OCI-LY7 (cell line): ENCODE measurements at regions not wholly inside any gene's neighbourhood (a gene's known extent, or its start where the extent isn't known, plus 50 kb on each side); places are given as distances from the start of the nearest gene placed in this dataset.

Experiments
- BruUV-seq: library from RNA; stranded (reverse); fragments of 400-500 nt; replicated peaks from 2 replicates; lab custom pipeline; 2021; lab: Mats Ljungman, UMichigan
- CTCF ChIA-PET: fragments of 300-600 bp; sonication (Branson Sonifier 250); formaldehyde crosslinking; loops from one replicate; lab custom pipeline; 2022; ENCODE audit warnings: antibody characterized with exemption; ENCODE audit not compliant: unreplicated experiment; lab: Charles Lee
- POLR2A ChIA-PET: fragments of 300-600 bp; sonication (Branson Sonifier 250); formaldehyde crosslinking; loops from one replicate; lab custom pipeline; 2022; ENCODE audit warnings: antibody characterized with exemption; lab: Charles Lee
- DNase-seq: peaks from one replicate; pipeline ENCODE4 v3.0.0-alpha.2; 2015; ENCODE audit warnings: low spot score
- H2AFZ ChIP-seq: fragments of 200-600 bp; sonication (generic), shearing (Covaris generic); 2 replicates; pipeline ENCODE4 v1.6.1; 2014; ENCODE audit warnings: mild to moderate bottlenecking, antibody characterized with exemption, low read length, moderate library complexity
- H3K27ac ChIP-seq: fragments of 200-600 bp; sonication (generic); 2 replicates; pipeline ENCODE4 v1.5.1; 2014; ENCODE audit warnings: mixed run types, low read depth, mild to moderate bottlenecking, moderate library complexity, low read length, inconsistent platforms; ENCODE audit not compliant: poor library complexity, severe bottlenecking
- H3K36me3 ChIP-seq: fragments of 200-600 bp; sonication (generic); 2 replicates; pipeline ENCODE4 v1.6.1; 2014; ENCODE audit warnings: mild to moderate bottlenecking, antibody characterized with exemption, low read length, moderate library complexity, mixed read lengths; ENCODE audit not compliant: insufficient read depth
- H3K4me1 ChIP-seq: fragments of 200-600 bp; sonication (generic); 2 replicates; pipeline ENCODE4 v1.5.1; 2014; ENCODE audit warnings: mild to moderate bottlenecking, low read length; ENCODE audit not compliant: insufficient read depth, poor library complexity, severe bottlenecking
- H3K4me2 ChIP-seq: fragments of 200-600 bp; sonication (generic); 2 replicates; pipeline ENCODE4 v1.6.1; 2014; ENCODE audit warnings: mild to moderate bottlenecking, low read length
- H3K4me3 ChIP-seq: fragments of 200-600 bp; sonication (generic); 2 replicates; pipeline ENCODE4 v1.5.1; 2014; ENCODE audit warnings: mild to moderate bottlenecking, low read depth, low read length; ENCODE audit not compliant: poor library complexity, severe bottlenecking
- H3K79me2 ChIP-seq: fragments of 200-600 bp; sonication (generic); 2 replicates; pipeline ENCODE4 v1.6.1; 2016; ENCODE audit warnings: low read depth, mild to moderate bottlenecking, low read length, moderate library complexity, mixed read lengths; ENCODE audit not compliant: insufficient read depth
- H3K9me2 ChIP-seq: fragments of 200-600 bp; sonication (generic); 2 replicates; pipeline ENCODE4 v1.6.1; 2016; ENCODE audit warnings: mild to moderate bottlenecking, low read length, mixed read lengths; ENCODE audit not compliant: insufficient read depth
- H3K9me3 ChIP-seq: fragments of 200-600 bp; sonication (generic); 2 replicates; pipeline ENCODE4 v1.6.1; 2014; ENCODE audit warnings: mild to moderate bottlenecking, mixed run types, low read length, mixed read lengths
- H4K20me1 ChIP-seq: fragments of 200-600 bp; sonication (generic); 2 replicates; pipeline ENCODE4 v1.6.1; 2014; ENCODE audit warnings: mild to moderate bottlenecking, antibody characterized with exemption, low read length, moderate library complexity, mixed read lengths; ENCODE audit not compliant: insufficient read depth
- EZH2phosphoT487 ChIP-seq: fragments of 200-600 bp; sonication (generic); IDR thresholded peaks from 2 replicates; pipeline ENCODE4 v1.6.1; 2018; ENCODE audit warnings: low read depth, borderline replicate concordance, mild to moderate bottlenecking, mixed run types, antibody characterized with exemption, low read length, moderate library complexity, mixed read lengths
- intact Hi-C: fragments of 100-400 bp; cut with micrococcal nuclease; formaldehyde crosslinking; loops from one replicate; pipeline ENCODE4 v1.10.0; 2022; ENCODE audit not compliant: unreplicated experiment
- TF ChIP-seq, protein P1 (sequence below): fragments of 200-600 bp; sonication (generic); conservative IDR thresholded peaks from 2 replicates; pipeline ENCODE4 v1.5.1; 2014; ENCODE audit warnings: mild to moderate bottlenecking, antibody characterized with exemption, low read length, moderate library complexity, mixed read lengths

DNA sequence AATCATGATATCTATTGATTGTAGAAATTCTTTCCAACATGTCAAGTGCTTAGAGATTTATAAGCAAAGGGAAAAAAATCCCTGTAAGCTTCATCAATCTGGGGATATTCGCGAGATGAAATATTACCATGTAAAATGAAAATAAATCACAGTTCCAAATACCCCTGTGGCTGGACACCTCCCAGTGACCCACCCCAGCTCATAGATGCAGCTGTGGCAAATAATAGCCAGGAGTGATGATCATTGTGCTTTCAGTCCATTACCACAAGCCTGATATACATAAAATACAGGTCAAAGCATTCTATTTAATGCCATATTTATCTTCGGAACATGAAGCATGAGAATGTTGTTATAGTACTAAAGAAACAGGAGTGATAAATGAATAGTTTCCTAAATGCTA lies 274.9 kb upstream of the LRRC7 start:
- Histone ChIP-seq H3K27ac (no peak overlapping the region), H3K4me2 (no peak overlapping the region), H2AFZ (no peak overlapping the region), H3K4me3 (no peak overlapping the region), H4K20me1 (no peaks in the 10 kb centered on the region), H3K9me3 (no peaks in the 10 kb centered on the region), H3K79me2 (no peaks in the 10 kb centered on the region), H3K36me3 (no peaks in the 10 kb centered on the region), H3K4me1 (no peaks in the 10 kb centered on the region), H3K9me2 (no peaks in the 10 kb centered on the region)
- intact Hi-C loops, result no loop called here
- DNase-seq, result no peak
- no TSS peak for BruUV-seq
- ChIA-PET POLR2A (interaction anchor here (0.6 kb wide), 1 partner anchor 10 kb away, joined by 3 read pairs; no protein-coding TSS in a partner anchor), CTCF (no interaction called here)
- TF ChIP-seq, protein P1, sequence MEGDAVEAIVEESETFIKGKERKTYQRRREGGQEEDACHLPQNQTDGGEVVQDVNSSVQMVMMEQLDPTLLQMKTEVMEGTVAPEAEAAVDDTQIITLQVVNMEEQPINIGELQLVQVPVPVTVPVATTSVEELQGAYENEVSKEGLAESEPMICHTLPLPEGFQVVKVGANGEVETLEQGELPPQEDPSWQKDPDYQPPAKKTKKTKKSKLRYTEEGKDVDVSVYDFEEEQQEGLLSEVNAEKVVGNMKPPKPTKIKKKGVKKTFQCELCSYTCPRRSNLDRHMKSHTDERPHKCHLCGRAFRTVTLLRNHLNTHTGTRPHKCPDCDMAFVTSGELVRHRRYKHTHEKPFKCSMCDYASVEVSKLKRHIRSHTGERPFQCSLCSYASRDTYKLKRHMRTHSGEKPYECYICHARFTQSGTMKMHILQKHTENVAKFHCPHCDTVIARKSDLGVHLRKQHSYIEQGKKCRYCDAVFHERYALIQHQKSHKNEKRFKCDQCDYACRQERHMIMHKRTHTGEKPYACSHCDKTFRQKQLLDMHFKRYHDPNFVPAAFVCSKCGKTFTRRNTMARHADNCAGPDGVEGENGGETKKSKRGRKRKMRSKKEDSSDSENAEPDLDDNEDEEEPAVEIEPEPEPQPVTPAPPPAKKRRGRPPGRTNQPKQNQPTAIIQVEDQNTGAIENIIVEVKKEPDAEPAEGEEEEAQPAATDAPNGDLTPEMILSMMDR, result no peak
- no peak for TF ChIP-seq EZH2phosphoT487

DNA sequence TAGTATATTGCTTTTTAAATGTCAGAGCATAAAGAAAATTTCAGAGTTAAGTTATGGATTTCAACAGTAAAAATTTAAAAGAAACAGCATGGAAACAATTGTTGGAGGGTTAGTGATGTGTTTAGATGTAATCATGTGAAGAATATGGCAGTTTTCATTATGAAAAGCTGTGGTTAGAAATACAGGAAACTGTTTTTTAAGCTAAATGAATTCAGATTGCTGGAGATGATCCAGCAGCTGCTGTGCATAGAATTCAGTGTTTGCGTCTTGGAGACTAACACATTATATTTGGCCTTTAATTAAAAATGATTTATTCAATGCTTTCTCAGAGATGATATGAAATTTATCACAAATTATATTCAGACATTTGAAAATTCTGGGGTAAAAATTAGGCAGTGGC lies 273.6 kb upstream of the LRRC7 start:
- no peaks in the 10 kb centered on the region for H3K4me1 ChIP-seq
- no peak for TF ChIP-seq EZH2phosphoT487
- TF ChIP-seq, protein P1, result no peak
- BruUV-seq, result no TSS peak

DNA sequence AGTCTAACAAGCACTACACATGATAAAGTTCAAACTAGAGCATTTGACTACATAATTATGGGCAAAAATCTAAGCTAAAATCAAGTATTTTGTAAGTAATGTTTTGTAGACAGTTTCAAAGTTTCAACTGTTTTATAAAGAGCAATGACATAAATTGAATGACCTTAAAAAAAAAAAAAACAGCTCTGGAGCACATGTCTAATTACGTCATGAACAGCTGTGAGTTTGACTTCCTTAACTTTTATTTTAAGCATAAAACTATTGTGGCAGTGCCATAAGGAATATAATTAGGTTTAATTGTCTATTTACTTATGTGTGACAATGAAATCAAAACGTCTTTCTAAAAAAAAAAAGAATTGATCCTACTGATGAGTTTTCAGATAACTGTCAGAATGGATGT lies 272.5 kb upstream of the LRRC7 start:
- Histone ChIP-seq H2AFZ (no peak overlapping the region), H3K36me3 (no peaks in the 10 kb centered on the region), H3K27ac (no peak overlapping the region), H3K9me2 (no peaks in the 10 kb centered on the region), H3K4me2 (no peak overlapping the region), H3K4me3 (no peak overlapping the region), H3K9me3 (no peaks in the 10 kb centered on the region), H3K4me1 (no peaks in the 10 kb centered on the region), H3K79me2 (no peaks in the 10 kb centered on the region), H4K20me1 (no peaks in the 10 kb centered on the region)
- DNase-seq, result no peak
- intact Hi-C loops, result no loop called here
- TF ChIP-seq, protein P1, result no peak
- TF ChIP-seq EZH2phosphoT487, result no peak
- ChIA-PET CTCF (no interaction called here), POLR2A (interaction anchor here (0.7 to 1.2 kb wide), 3 partner anchors 10 to 511 kb away, joined by 3 to 6 read pairs (median 3); no protein-coding TSS in a partner anchor)
- no TSS peak for BruUV-seq

More for the DNA sequence above, 273.6 kb upstream of the LRRC7 start:
- Histone ChIP-seq H3K4me3 (no peak overlapping the region), H4K20me1 (no peaks in the 10 kb centered on the region), H3K9me3 (no peaks in the 10 kb centered on the region), H3K27ac (no peak overlapping the region), H2AFZ (no peak overlapping the region), H3K9me2 (no peaks in the 10 kb centered on the region), H3K4me2 (no peak overlapping the region), H3K36me3 (no peaks in the 10 kb centered on the region), H3K79me2 (no peaks in the 10 kb centered on the region)
- ChIA-PET POLR2A (no interaction called here), CTCF (no interaction called here)
- no peak for DNase-seq
- intact Hi-C loops, result no loop called here
